K562 (cell line): ENCODE measurements at regions not wholly inside any gene's neighbourhood (a gene's known extent, or its start where the extent isn't known, plus 50 kb on each side); places are given as distances from the start of the nearest gene placed in this dataset.

ENCODE experiments used
- ATAC-seq: fragments of 200-7000 bp; cut with Tn5 transposase; 3 replicates; pipeline ENCODE4 v1.9.1; 2020; ENCODE audit warnings: moderate library complexity
- BruUV-seq: library from RNA; stranded (reverse); fragments of 400-500 nt; replicated peaks from 2 replicates; lab custom pipeline; 2021; lab: Mats Ljungman, UMichigan
- CTCF ChIA-PET: fragments of 300-600 bp; formaldehyde crosslinking; extraction: SDS; loops from one replicate; lab custom pipeline; 2021; ENCODE audit warnings: low intra/inter-chr PET ratio; lab: Yijun Ruan, JAX
- POLR2A ChIA-PET: fragments of 300-600, 350-650 bp; sonication (Branson Sonifier 250); formaldehyde crosslinking; extraction: SDS; loops from one replicate; lab custom pipeline; 2021; ENCODE audit warnings: antibody characterized with exemption, inconsistent platforms; lab: Yijun Ruan, JAX
- DNase-seq, 4 experiments: peaks; one replicate each; pipeline versions ENCODE4 v3.0.0 to v3.0.0-alpha.2; 2011 to 2018; ENCODE audit warnings: low spot score in 3 of 4, mixed read lengths in 3 of 4; ENCODE audit errors: extremely low read depth in 1 of 4
- FAIRE-seq: peaks from 2 replicates; lab custom pipeline; 2011; peaks lifted over from hg19 to GRCh38; lab: Jason Lieb, UNC
- H2AFZ ChIP-seq: 2 replicates; pipeline ENCODE4 v1.6.0; 2011; ENCODE audit warnings: low read depth, low read length, control low read depth, inconsistent platforms
- H3K27ac ChIP-seq: fragments of 200-600 bp; 3 replicates; pipeline ENCODE4 v1.8.0; 2011; ENCODE audit warnings: low read depth, mild to moderate bottlenecking, control low read depth, inconsistent platforms, low read length, moderate library complexity, mixed read lengths; ENCODE audit errors: extremely low read depth
- H3K27me3 ChIP-seq, 2 experiments: fragments of 300-600 bp in 1 of 2; 2 replicates in 1 of 2; 3 replicates in 1 of 2; pipeline versions ENCODE4 v1.6.0 to v1.8.0; 2011; ENCODE audit warnings: inconsistent platforms in 2 of 2, low read length in 2 of 2, mild to moderate bottlenecking in 1 of 2, mixed read lengths in 1 of 2, moderate library complexity in 1 of 2; ENCODE audit not compliant: control insufficient read depth in 2 of 2, insufficient read depth in 2 of 2
- H3K36me3 ChIP-seq: fragments of 300-600 bp; 3 replicates; pipeline ENCODE4 v1.8.0; 2011; ENCODE audit warnings: mild to moderate bottlenecking, low read length, inconsistent platforms; ENCODE audit not compliant: control insufficient read depth, insufficient read depth
- H3K4me1 ChIP-seq, 2 experiments: fragments of 200-600 bp in 1 of 2; replicated peaks in 1 of 2; 2 replicates in 1 of 2; 3 replicates in 1 of 2; pipeline versions ENCODE4 v1.5.1 to v1.8.0; 2011; ENCODE audit warnings: inconsistent platforms in 2 of 2, low read length in 2 of 2, mild to moderate bottlenecking in 1 of 2, mixed read lengths in 1 of 2, moderate library complexity in 1 of 2; ENCODE audit not compliant: control insufficient read depth in 2 of 2, insufficient read depth in 2 of 2
- H3K4me2 ChIP-seq: 2 replicates; pipeline ENCODE4 v1.6.1; 2011; ENCODE audit warnings: low read length, control low read depth, inconsistent platforms, mixed read lengths; ENCODE audit not compliant: insufficient read depth
- H3K4me3 ChIP-seq: fragments of 200-600 bp; sonication (generic), shearing (Covaris generic); 2 replicates; pipeline ENCODE4 v1.5.1; 2016; ENCODE audit warnings: control low read depth, inconsistent platforms
- H3K79me2 ChIP-seq: fragments of 200-600 bp; 3 replicates; pipeline ENCODE4 v1.8.0; 2011; ENCODE audit warnings: low read length, inconsistent platforms; ENCODE audit not compliant: control insufficient read depth, insufficient read depth
- H3K9ac ChIP-seq, 2 experiments: 2 replicates each; pipeline versions ENCODE4 v1.6.0 to v1.6.1; 2011; ENCODE audit warnings: low read depth in 2 of 2, low read length in 2 of 2, control low read depth in 1 of 2, inconsistent platforms in 1 of 2, mild to moderate bottlenecking in 1 of 2, mixed read lengths in 1 of 2; ENCODE audit not compliant: insufficient read depth in 1 of 2
- H3K9me1 ChIP-seq: one replicate; pipeline ENCODE4 v1.6.0; 2011; ENCODE audit warnings: inconsistent platforms, mild to moderate bottlenecking, low read length, moderate library complexity; ENCODE audit not compliant: control insufficient read depth, insufficient read depth
- H3K9me3 ChIP-seq: replicated peaks from 2 replicates; pipeline ENCODE4 v1.5.1; 2011; ENCODE audit warnings: low read depth, low read length, inconsistent platforms; ENCODE audit not compliant: control insufficient read depth, insufficient read depth
- H4K20me1 ChIP-seq: replicated peaks from 2 replicates; pipeline ENCODE4 v1.6.1; 2011; ENCODE audit warnings: low read length, inconsistent platforms, mixed read lengths; ENCODE audit not compliant: control insufficient read depth, insufficient read depth
- KAT7 ChIP-seq: sonication (generic); formaldehyde crosslinking; IDR thresholded peaks from 2 replicates; pipeline ENCODE4 v1.8.0; 2022; ENCODE audit warnings: missing genetic modification reagents, mild to moderate bottlenecking, borderline replicate concordance
- MCM3 ChIP-seq: fragments of 450-650 bp; IDR thresholded peaks from 2 replicates; pipeline ENCODE4 v1.6.1; 2016
- PHB ChIP-seq: fragments of 250-450 bp; sonication (Bioruptor Pico); IDR thresholded peaks from 2 replicates; pipeline ENCODE4 v1.5.0; 2021
- PHTF2 ChIP-seq: fragments of 250-450 bp; sonication (Bioruptor Pico); IDR thresholded peaks from 2 replicates; pipeline ENCODE4 v1.5.0; 2021; ENCODE audit warnings: mild to moderate bottlenecking
- RFX1 ChIP-seq: fragments of 450-650 bp; IDR thresholded peaks from 2 replicates; pipeline ENCODE4 v1.6.1; 2016; ENCODE audit warnings: mild to moderate bottlenecking, moderate library complexity
- TEAD1 ChIP-seq, 2 experiments: fragments of 450-650 bp in 1 of 2; sonication (generic) in 1 of 2; formaldehyde crosslinking; IDR thresholded peaks; 2 replicates each; pipeline versions ENCODE4 v1.4.0 to v1.8.0; 2020 to 2022; ENCODE audit warnings: mild to moderate bottlenecking in 2 of 2, missing genetic modification reagents in 1 of 2
- ZNF124 ChIP-seq: sonication (generic); formaldehyde crosslinking; IDR thresholded peaks from 2 replicates; pipeline ENCODE4 v1.8.1; 2022; ENCODE audit warnings: missing genetic modification reagents
- WGBS: fragments of 100-300 bp; shearing (Covaris generic); methylation state at CpG from one replicate; pipeline ENCODE4 v1.1.6; 2016; ENCODE audit warnings: low coverage, mixed read lengths; ENCODE audit not compliant: insufficient coverage; ENCODE audit errors: missing lambda C conversion rate; 5-methylcytosine and 5-hydroxymethylcytosine counted together
- in situ Hi-C: fragments of 300-500 bp; cut with MboI; formaldehyde crosslinking; loops from 4 replicates; pipeline ENCODE4 v1.15.0; 2018; ENCODE audit warnings: inconsistent platforms, mixed read lengths
- intact Hi-C: fragments of 100-400 bp; cut with micrococcal nuclease; formaldehyde crosslinking; loops from 2 replicates; pipeline ENCODE4 v1.14.2; 2022
- TF ChIP-seq, protein P1 (sequence below): fragments of 250-450 bp; sonication (Bioruptor Pico); IDR thresholded peaks from 2 replicates; pipeline ENCODE4 v1.8.0; 2022; ENCODE audit warnings: inconsistent platforms, mild to moderate bottlenecking, moderate library complexity, borderline replicate concordance

DNA sequence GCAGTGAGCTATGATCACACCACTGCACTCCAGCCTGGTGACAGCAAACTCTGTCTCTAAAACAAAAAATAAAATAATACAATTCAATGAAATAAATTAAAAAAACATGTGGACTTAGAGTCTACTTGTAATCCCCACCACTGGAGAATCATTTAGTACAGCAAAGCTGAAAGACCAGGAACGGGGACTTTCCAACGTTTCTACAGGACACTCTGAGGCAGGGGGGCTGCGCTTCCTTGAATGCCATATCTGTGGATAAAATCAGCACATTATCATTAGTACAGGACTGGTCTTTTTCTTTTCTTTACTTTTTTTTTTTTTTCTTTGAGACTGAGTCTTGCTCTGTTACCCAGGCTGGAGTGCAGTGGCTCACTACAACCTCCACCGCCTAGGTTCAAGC, 124.8 kb downstream of the MXRA5 start:
- FAIRE-seq (no peak), ATAC-seq (no peak)
- TF ChIP-seq, protein P1, sequence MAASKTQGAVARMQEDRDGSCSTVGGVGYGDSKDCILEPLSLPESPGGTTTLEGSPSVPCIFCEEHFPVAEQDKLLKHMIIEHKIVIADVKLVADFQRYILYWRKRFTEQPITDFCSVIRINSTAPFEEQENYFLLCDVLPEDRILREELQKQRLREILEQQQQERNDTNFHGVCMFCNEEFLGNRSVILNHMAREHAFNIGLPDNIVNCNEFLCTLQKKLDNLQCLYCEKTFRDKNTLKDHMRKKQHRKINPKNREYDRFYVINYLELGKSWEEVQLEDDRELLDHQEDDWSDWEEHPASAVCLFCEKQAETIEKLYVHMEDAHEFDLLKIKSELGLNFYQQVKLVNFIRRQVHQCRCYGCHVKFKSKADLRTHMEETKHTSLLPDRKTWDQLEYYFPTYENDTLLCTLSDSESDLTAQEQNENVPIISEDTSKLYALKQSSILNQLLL (CRISPR knock-in tag): no peak
- TF ChIP-seq RFX1: no peak
- TF ChIP-seq KAT7 (CRISPR knock-in tag): no peak
- TF ChIP-seq ZNF124 (CRISPR knock-in tag): no peak
- no peak for TF ChIP-seq PHB (CRISPR knock-in tag)
- TF ChIP-seq PHTF2: no peak
- TF ChIP-seq MCM3: no peak
- TF ChIP-seq TEAD1 (CRISPR knock-in tag; IDR thresholded peaks at IDR 0.05): no peak
- TF ChIP-seq, all 486 proteins: peak for 0
- no peaks in the 10 kb centered on the region for H3K4me1 ChIP-seq
- POLR2A ChIA-PET: no interaction called here
- no peaks in the 10 kb centered on the region for H3K9me3 ChIP-seq
- H3K9ac ChIP-seq: no peak overlapping the region
- CTCF ChIA-PET: no interaction called here
- H3K4me3 ChIP-seq: no peak overlapping the region
- DNase-seq: no peak
- intact Hi-C loops: no loop called here
- no TSS peak for BruUV-seq
- H3K27me3 ChIP-seq: no peaks in the 10 kb centered on the region
- no peaks in the 10 kb centered on the region for H3K79me2 ChIP-seq
- in situ Hi-C loops: no loop called here
- H3K4me2 ChIP-seq: no peak overlapping the region
- no peaks in the 10 kb centered on the region for H4K20me1 ChIP-seq
- H2AFZ ChIP-seq: no peak overlapping the region
- H3K9me1 ChIP-seq: no peaks in the 10 kb centered on the region
- no peak overlapping the region for H3K27ac ChIP-seq
- H3K36me3 ChIP-seq: no peaks in the 10 kb centered on the region
- WGBS: 0% methylated on average over 4 of the region's 4 CpGs
